OCI-LY1 (cell line): ENCODE measurements at regions not wholly inside any gene's neighbourhood (a gene's known extent, or its start where the extent isn't known, plus 50 kb on each side); places are given as distances from the start of the nearest gene placed in this dataset.

ENCODE experiments used
- EZH2 ChIP-seq: fragments of 200-600 bp; sonication (generic), shearing (Covaris generic); IDR thresholded peaks from 2 replicates; pipeline ENCODE4 v1.8.0; 2017; ENCODE audit warnings: borderline replicate concordance, mixed run types, mild to moderate bottlenecking, antibody characterized with exemption, low read length, moderate library complexity, mixed read lengths
- TF ChIP-seq, protein P1 (sequence below): fragments of 200-600 bp; sonication (generic), shearing (Covaris generic); IDR thresholded peaks from 2 replicates; pipeline ENCODE4 v1.5.1; 2017; ENCODE audit warnings: mild to moderate bottlenecking, antibody characterized with exemption, low read length, moderate library complexity, mixed read lengths

DNA sequence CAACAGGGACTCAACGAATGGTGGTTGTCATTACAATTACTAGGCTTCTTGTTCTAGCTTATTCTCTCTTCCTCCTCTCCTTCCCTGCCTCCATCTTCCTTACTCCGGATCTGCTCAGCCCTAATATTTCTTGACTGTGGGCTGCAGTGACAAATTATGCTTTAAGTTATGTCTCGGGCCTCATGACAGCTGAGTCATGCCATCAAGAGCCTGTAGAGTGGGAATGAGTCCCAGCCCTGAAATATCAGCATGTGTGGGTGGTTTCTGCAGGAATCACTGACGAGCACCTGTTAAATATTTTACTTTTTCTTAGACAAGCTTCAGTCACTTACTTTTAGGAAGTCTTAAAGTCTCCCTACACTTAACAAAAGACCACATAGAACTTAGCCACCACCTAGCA, 83.1 kb upstream of the CBLN4 start:
- TF ChIP-seq, protein P1, sequence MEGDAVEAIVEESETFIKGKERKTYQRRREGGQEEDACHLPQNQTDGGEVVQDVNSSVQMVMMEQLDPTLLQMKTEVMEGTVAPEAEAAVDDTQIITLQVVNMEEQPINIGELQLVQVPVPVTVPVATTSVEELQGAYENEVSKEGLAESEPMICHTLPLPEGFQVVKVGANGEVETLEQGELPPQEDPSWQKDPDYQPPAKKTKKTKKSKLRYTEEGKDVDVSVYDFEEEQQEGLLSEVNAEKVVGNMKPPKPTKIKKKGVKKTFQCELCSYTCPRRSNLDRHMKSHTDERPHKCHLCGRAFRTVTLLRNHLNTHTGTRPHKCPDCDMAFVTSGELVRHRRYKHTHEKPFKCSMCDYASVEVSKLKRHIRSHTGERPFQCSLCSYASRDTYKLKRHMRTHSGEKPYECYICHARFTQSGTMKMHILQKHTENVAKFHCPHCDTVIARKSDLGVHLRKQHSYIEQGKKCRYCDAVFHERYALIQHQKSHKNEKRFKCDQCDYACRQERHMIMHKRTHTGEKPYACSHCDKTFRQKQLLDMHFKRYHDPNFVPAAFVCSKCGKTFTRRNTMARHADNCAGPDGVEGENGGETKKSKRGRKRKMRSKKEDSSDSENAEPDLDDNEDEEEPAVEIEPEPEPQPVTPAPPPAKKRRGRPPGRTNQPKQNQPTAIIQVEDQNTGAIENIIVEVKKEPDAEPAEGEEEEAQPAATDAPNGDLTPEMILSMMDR: no peak
- no peak for TF ChIP-seq EZH2
